ENCODE measurements at regions not wholly inside any gene's neighbourhood (a gene's known extent, or its start where the extent isn't known, plus 50 kb on each side); places are given as distances from the start of the nearest gene placed in this dataset.

DNA sequence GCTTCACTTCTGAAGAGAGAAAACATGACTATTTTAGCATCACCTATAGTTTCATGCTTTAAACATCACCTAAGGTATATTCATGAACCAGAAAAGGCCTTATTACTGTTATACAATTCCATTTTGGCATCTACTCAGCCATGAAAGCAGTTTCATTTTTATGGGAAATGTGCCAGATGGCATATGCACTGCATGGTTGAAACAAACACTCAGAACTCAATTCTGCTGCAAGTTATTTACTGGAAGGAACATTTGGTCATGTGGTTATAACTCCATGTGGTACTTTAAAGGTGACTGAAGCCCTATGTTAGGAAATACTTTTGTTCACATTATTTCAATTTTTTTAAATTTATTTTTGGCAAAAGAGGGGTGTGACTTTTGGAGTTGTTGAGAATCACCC is 287.5 kb upstream of the CRIM1 start:
- DNase-seq (ENCODE audit: insufficient read length, low spot score) (no peak), FAIRE-seq (no peak)

DNA sequence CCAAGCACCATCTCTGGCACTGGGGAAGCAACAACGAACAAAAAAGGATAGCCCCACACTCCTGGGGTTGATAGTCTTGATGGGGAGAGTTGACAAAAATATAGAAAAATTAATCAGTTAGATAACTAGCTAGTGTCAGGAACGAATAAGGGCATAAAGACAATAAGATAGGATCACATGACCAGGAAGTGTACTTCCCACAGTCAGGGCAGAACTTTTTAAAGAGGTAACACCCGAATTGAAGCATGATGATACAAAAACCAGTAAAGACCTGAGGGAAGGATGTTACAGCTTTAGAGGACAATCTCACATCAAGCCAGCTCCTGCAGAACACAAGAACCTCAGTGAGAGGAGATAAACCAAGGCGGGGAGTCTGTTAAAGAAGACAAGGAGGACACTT is 295.4 kb upstream of the CRIM1 start:
- FAIRE-seq = no peak
- DNase-seq (ENCODE audit: insufficient read length, low spot score) = no peak

DNA sequence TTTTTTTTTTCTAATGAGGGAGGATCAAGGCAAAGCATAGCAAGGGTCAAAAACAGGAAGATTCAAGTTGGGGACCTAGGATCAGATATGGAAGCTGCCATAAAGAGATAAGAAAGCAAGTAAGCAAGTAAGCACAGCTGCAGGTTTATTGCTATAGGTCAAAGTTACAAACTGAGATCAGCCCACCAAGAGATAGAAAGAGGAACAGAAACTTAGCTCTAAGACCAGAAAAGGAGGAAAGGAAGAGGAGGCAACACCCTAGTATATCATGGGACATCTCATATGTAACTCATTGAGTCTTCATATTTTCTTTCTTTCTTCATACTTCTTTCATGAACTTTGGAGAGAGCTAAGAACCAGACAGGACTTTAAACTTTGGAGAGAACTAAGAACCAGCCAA is 295.9 kb upstream of the CRIM1 start:
- FAIRE-seq = peak; percentile 91
- peak; percentile 16 for DNase-seq (ENCODE audit: insufficient read length, low spot score)

DNA sequence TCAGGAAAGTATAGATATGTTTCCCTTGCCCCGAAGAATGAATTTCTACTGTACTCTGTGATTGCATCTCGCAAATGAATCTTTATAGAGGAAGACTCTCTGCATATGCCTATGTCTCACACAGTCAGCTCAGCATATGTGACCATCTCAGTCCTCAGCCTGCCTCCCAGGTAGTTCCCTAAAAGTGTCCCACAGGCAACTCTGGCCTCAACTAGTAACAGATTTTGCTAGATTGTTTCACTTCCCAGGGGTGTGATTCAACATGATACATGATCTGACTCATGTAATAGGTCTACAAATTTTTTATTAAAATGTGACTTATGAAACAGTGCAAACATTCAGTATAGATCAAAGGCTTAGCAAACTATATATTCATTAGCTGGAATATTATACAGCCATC is 296.6 kb upstream of the CRIM1 start:
- FAIRE-seq = peak; percentile 75
- no peak for DNase-seq (ENCODE audit: insufficient read length, low spot score)

DNA sequence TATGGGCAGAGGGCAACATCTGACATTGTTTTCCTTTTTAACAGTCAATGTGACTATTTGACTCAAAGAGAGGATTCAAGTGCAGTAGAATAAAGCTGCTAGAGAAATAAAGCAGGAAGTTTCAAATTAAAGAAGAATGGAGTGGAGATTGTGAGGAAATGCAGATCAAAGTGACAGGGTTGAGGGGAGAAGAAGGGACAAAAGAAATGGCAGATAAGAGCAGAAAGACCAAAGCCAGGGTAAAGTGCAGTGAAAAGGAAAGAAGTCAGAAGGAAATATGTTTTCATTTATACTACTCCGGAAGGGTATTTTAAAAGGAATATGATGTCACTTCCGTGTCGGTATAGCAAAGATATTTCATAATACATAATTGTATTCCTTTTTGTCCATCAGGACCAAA is 297.5 kb upstream of the CRIM1 start:
- DNase-seq (ENCODE audit: insufficient read length, low spot score) (no peak), FAIRE-seq (no peak)

DNA sequence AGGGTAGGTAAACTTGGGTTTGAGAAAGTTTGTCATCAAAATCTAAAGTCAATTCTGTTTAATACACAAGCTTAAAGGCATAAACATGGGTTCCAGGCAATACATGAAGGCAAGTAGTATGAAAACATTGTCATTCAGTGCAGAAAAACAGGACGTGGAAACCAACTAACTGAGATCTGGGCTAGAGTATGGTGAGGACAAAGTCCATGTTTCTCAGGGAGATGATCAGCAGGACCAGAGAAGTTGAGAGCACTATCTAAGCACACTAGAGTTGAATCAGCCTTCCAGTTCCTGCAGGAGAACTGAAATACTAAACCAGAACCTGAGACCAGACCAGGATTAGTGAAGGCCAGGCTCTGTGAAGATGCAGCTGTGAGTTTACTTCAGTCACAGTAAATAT is 302.8 kb upstream of the CRIM1 start:
- peak; percentile 52 for FAIRE-seq
- no peak for DNase-seq (ENCODE audit: insufficient read length, low spot score)

DNA sequence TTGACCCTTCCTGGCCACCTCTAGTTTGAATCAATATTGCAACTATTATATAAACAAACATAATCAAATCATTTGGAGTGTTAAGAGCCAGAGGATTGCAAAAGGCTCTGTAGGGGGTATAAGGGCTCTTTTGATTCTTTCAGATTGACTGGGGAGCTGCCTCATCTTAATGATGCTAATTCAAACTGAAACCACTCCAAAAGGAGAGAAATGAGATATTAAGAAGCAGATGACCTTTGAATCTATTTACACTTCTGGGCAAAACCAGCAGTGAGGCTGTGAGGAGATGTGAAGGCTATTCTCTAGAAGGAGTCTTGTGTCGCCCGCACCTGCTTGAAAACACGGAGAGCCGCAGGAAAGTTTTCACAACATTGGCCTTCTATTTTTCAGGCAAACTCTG is 311.2 kb upstream of the CRIM1 start:
- FAIRE-seq (no peak), DNase-seq (ENCODE audit: insufficient read length, low spot score) (no peak)

DNA sequence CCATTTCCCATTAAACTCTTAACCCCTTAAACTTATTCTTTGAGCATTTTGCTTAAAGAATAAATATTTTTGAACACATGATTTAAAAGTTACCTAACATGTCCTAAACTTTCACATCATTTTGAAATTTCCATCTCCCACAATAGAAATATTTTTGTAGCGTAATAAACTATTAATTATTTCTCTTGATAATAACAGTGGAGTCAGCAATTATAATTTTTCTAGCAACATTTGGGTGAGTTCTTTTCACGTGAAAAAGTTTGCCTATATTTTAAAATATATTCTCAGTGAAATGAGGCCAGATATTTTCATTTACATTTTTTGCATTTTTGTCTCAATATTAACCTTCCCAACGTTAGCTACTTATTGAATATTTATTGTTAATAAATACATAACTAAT is 320.4 kb upstream of the CRIM1 start:
- DNase-seq (ENCODE audit: insufficient read length, low spot score) (no peak), FAIRE-seq (no peak)

DNA sequence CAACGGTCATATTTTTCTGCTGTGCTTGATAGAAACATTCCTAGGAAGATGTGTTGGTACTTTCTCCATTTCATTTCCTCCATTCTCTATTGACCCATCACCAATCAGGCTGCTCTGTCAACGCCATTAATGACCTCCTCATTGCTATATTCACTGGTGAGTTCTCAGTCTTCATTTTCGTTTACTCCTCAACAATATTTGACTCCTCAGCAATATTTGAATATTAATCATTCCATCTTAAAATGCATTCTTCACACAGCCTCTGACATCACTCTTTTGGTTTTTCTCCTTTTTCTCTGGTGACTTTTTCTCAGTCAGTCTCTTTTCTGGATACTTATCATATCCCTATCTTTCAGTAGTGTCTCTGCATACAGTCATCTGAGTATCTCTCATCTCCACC is 323.5 kb upstream of the CRIM1 start:
- FAIRE-seq = no peak
- DNase-seq (ENCODE audit: insufficient read length, low spot score) = no peak

DNA sequence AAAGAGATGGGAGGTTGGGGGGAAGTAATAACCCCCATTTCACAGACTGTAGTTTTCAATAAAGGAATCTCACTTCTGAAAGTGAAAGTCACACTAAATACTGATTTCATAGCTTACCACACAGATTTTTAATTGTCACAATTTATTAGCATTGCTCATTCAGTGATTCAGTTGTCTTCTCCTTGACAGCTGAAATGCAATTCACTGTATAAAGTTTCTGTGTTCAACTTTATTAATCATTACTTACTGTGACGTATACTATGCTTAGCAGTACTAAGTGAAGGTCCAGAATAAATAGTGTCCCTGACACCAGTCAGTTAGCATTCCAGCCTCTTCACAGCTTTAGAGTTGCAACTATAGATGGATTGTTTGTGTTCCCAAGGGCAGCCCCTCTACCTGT is 324.1 kb upstream of the CRIM1 start:
- FAIRE-seq (peak; percentile 47), DNase-seq (ENCODE audit: insufficient read length, low spot score) (no peak)

DNA sequence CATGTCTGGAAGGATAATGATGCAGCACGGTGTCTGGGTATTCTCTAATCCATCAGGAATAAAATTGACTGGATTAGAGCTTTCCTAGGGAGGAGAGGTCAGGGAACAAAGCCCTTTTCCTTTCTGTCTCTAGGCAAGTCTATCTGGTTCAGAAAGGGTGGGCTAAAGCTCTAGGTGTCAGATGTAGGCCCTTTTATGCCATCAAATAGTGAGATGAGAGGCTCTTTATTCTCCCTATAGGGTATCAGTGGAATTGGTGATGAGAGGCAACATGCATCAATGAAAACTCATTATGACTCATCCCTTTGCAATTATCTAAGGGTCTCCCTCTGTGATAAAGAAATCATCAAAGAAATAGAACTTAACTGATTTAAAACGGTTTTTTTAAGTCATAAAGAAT is 328.0 kb upstream of the CRIM1 start:
- no peak for FAIRE-seq

DNA sequence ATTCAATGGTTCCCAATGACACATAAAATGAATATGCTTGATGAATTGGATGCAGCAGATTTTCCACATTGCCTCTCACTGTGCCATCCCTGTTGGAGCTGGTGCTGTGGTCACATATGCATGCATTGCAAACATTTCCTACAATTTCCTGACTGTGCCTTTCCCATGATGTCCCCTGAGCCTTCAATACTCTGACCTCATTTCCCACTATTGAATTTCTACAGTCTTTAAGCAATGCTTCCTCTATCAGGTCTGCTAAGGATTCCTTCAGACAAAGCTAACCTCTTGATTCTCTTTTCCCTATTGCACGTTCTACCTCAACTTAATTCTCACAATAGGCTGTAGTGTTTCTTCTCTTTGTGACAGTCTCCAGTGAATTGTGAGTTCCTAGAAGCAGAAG is 342.5 kb upstream of the CRIM1 start:
- no peak for DNase-seq (ENCODE audit: insufficient read length, low spot score)
- no peak for FAIRE-seq

More for the DNA sequence above, 328.0 kb upstream of the CRIM1 start:
- DNase-seq (ENCODE audit: insufficient read length, low spot score) = no peak

DNA sequence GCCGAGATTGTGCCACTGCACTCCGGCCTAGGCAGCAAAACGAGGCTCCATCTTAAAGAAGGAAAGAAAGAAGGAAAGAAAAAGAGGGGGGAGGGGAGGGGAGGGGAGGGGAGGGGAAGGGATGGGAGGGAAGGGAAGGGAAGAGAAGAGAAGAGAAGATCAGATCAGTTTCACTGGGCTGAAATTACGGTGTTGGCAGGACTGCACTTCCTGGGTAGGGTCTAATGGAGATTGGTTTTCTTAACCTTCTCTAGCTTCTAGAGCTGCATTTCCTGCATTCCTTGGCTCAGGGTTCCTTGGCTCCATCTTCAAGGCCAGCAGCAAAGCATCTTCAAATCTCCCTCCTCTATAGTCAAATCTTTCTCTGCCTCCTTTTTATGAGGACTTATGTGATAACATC is 349.1 kb upstream of the CRIM1 start:
- DNase-seq (ENCODE audit: insufficient read length, low spot score) = no peak
- FAIRE-seq = no peak

DNA sequence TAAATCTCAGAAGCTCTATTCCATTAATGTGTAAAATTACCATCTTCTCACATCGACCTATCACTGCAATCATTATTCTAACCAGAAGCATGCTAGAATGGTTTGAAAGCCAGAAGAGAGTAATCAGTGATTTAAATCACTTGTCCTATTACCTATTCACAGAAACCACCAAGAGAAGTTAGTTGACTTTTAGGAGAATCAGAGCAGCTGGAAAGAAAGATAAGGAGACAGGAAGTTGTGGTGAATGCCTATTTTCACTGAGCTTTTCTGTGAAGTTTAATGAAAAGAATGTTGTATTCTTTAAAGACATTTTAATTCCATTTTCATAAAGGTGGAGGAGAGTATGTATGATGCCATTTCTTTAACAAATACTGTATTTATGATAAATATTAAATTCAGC is 352.6 kb upstream of the CRIM1 start:
- FAIRE-seq = no peak
- no peak for DNase-seq (ENCODE audit: insufficient read length, low spot score)

DNA sequence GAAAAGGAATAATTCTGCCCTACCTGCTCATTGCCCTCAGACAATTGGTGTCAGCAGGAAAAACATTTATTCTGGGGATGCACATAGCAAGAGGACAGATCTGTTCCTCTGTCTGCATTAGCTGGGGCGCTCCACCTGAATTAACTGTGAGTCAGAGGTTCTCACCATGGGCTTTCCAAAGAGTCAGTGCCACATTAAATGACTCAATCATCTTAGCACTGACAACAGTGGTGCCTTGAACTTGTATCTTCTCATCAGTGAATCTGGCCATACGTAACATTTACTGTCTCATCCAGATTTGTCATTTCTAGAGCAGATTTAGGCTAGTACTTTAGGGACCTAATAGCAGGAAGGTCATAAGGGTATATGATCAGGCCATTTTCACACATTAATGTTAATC is 358.1 kb upstream of the CRIM1 start:
- no peak for FAIRE-seq
- no peak for DNase-seq (ENCODE audit: insufficient read length, low spot score)

DNA sequence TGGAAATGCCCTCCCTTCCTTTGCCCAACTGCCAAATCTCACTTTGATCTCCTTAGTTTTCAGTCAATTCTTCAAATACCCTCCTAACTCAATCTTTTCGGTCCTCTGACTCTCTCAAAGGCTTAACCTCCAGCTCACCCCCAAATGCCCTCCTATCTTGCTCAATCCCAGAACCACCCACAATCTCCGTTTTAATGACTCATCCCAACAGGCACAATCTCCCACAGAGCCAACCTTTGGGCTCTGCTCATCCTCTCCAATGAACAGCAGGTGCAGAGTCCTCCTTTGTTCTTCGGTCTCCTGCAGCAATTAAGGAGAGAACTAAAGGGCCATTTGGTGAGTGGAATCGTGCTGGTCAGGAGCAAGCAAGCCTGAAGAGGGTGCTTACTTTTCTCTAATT is 366.1 kb upstream of the CRIM1 start:
- DNase-seq (ENCODE audit: insufficient read length, low spot score) = no peak
- FAIRE-seq = no peak

DNA sequence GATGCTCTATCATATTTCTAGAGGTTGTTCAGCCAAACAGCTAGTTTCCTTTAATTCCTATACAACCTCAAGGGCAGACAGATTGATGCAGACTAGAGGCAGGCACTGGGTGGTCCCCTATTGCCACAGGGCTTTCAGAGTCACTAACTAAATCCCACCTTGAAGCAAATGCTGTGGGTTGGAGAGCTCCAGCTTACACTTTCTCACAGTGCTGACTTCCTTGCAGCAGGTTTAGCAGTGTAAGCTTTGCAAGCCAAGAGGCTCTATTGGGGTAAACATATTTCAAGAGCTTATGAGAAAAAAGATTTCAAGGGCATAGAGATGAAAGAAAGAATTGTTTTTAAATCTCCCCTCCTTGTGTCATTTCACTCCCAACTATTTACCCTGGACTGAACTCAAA is 366.5 kb upstream of the CRIM1 start:
- FAIRE-seq = no peak
- no peak for DNase-seq (ENCODE audit: insufficient read length, low spot score)

DNA sequence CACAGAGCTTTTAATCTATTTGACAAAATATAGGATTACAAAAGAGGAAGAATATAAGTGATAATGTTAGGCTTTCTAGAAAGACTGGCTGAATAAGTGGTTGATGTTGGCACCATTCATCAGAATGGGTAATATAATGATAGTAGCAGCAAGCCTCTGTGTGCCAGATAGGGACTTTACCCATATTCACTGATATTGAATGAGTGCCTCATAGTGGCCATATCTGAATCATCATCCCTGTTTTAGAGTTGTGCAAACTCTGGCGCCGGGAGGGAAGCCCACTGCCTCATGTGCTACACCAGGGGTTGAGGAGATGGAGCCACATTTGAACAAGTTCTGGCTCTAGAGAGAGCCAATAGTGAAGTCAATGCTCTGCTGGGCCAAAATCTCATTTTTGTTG is 368.7 kb upstream of the CRIM1 start:
- FAIRE-seq (no peak), DNase-seq (ENCODE audit: insufficient read length, low spot score) (no peak)

DNA sequence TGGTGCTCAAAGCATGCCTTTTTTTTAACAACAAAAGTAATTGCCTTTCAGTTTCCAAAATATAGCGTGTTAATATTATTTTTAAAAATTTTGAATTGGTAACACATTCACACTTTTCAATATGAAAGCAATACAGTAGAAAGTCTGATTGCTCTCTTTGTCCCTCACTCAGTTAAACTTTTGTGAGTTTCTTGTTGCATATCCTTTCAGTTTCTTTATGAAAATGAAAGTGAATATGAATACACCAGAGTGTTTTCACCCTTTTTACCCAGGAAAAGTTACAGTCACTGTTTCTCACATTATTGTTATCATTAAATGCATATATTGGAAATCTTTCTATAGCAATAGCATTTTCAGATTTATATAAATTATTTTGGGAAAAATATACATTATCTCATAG is 377.4 kb upstream of the CRIM1 start:
- FAIRE-seq = peak; percentile 75
- DNase-seq (ENCODE audit: insufficient read length, low spot score) = peak; percentile 18

DNA sequence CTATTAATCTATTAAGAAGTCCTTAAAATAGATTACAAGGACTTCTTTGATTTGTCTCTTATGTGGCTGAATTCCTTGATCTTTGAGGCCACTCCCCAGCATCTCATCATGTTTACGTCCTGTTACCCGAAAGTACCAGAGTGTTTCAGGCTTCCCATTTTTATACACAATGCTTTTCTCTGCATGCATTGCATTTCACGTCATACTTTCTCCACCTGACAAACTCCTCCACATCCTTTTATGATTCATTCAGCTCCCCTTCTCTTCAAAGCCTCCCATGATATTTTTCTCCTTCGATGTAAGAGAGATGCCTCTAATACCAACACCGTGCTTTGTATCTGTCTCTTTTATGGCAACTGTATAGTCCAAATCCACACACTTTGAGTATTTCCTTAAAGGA is 379.0 kb upstream of the CRIM1 start:
- FAIRE-seq (no peak), DNase-seq (ENCODE audit: insufficient read length, low spot score) (no peak)

DNA sequence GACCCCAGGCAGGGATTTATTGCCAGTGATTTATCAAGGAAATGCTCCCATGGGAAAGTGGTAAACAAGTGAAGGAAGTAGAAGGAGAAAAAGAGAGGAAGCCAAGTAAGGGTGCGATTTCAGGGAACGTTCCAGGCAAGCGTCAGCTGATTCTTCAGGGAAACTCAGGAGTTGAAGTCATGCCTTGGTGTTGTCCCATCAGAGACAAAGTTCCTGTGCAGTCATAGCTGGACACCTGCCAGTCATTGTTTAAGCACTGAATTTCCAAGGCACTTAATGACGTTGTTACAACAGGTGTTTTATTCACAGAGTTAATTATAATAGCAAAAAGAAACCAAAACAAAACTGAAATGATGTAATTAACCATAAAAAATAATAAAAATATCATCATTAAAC is 381.8 kb upstream of the CRIM1 start:
- FAIRE-seq (no peak), DNase-seq (ENCODE audit: insufficient read length, low spot score) (no peak)

DNA sequence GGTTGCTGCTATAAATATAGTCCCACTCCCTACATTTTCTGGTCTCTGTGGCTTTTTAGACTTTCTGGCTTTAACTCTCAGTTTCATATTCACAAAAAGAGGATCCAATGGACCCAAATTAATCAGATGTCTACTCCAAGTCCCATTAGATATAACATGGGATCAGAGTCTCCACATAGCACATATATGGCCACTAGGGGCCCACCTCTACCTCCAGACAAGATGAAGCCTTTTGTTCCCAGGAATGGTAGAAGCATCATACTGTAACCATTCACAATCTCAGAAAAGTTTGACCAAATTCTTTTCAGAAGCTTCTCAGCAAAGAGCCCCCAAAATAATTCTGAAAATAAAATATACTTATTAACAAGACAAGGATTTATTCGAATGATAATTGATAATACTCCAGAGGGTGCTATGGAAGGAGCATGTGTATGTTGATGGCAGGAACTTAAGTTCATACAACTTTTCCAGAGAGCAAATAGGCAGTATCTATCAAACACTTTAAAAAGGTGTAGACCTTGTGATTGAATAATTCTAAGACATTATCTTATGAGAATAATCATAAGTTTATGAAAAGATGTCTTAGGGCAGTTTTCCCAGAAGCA is 382.3 kb upstream of the CRIM1 start:
- no peak for DNase-seq (ENCODE audit: insufficient read length, low spot score)
- FAIRE-seq = peak; percentile 79

DNA sequence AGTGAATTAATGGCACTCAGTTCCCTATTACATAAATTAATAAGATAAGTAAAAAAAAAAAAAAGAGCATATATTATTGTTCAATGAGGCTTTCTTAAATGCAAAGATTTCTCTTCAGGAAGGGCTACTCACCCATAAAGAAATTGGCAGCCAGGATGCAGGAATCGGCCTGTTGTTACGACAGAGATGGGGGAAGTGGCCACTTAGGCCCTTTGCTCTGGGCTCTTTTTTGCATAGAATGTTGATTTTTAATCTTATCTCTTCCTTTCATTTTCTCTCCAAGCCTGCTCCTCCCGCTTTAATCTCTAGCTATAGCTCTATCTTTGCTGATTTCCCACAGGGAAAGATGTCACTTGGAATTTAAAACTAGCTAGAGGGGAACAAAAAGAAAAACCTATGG is 391.8 kb upstream of the CRIM1 start:
- DNase-seq (ENCODE audit: insufficient read length, low spot score) (no peak), FAIRE-seq (no peak)

DNA sequence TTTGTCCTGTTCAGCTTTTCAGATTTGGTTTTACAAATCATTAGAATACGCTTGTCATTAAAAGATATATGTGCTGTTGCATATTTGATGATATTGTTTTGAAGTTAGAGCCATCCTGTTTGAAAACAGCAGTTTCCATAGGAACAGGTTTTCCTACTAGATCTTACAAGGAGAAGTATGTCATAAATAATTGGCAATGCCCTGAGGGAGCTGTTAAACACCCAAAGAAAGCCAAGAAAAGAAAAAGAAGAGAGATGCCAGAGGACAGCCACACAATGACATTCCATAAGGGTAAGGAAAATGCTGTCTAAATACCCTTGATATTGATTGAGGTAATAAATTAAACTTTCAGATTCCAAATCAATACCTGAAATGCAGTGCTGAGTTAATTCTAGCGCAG is 392.2 kb upstream of the CRIM1 start:
- FAIRE-seq = no peak
- no peak for DNase-seq (ENCODE audit: insufficient read length, low spot score)
